ENCODE measurements at regions not wholly inside any gene's neighbourhood (a gene's known extent, or its start where the extent isn't known, plus 50 kb on each side); places are given as distances from the start of the nearest gene placed in this dataset.

- 62 to 69% (median 62%) methylated on average over 2 of the region's 2 CpGs for WGBS, 3 donors
- no peaks in the 10 kb centered on the region for H3K36me3 ChIP-seq
- intact Hi-C loops (cut with DNase I): no loop called here
Observed at GRCh38 chr12:65666876-65667275, 157.4 kb upstream of the HMGA2 start.

GRCh38 chr12:65667932-65668331 lies 156.4 kb upstream of the HMGA2 start:
- 14 to 37% (median 17%) methylated on average over 9 of the region's 9 CpGs for WGBS, 3 donors
- no peaks in the 10 kb centered on the region for H3K36me3 ChIP-seq
- TF ChIP-seq EP300 (IDR thresholded peaks at IDR 0.05) (no peak), POLR2A (IDR thresholded peaks at IDR 0.05) (no peak)
- intact Hi-C loops (cut with DNase I): no loop called here
- peaks cover 3% of the 10 kb centered on the region for H3K4me1 ChIP-seq (ENCODE audit: insufficient read depth)
- no peak overlapping the region for H3K27ac ChIP-seq
- DNase-seq: peak in 1 of 5 donors; percentile 34
- no peak overlapping the region for H3K4me3 ChIP-seq
- H3K9me3 ChIP-seq: no peaks in the 10 kb centered on the region
- H3K27me3 ChIP-seq: no peaks in the 10 kb centered on the region

More at GRCh38 chr12:65666876-65667275, 157.4 kb upstream of the HMGA2 start:
- no peak overlapping the region for H3K27ac ChIP-seq
- DNase-seq: no peak
- H3K27me3 ChIP-seq: no peaks in the 10 kb centered on the region
- TF ChIP-seq EP300 (IDR thresholded peaks at IDR 0.05) (no peak), POLR2A (IDR thresholded peaks at IDR 0.05) (no peak)
- TF ChIP-seq, protein P1, sequence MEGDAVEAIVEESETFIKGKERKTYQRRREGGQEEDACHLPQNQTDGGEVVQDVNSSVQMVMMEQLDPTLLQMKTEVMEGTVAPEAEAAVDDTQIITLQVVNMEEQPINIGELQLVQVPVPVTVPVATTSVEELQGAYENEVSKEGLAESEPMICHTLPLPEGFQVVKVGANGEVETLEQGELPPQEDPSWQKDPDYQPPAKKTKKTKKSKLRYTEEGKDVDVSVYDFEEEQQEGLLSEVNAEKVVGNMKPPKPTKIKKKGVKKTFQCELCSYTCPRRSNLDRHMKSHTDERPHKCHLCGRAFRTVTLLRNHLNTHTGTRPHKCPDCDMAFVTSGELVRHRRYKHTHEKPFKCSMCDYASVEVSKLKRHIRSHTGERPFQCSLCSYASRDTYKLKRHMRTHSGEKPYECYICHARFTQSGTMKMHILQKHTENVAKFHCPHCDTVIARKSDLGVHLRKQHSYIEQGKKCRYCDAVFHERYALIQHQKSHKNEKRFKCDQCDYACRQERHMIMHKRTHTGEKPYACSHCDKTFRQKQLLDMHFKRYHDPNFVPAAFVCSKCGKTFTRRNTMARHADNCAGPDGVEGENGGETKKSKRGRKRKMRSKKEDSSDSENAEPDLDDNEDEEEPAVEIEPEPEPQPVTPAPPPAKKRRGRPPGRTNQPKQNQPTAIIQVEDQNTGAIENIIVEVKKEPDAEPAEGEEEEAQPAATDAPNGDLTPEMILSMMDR (IDR thresholded peaks at IDR 0.05): no peak
- no peaks in the 10 kb centered on the region for H3K9me3 ChIP-seq
- H3K4me3 ChIP-seq: no peak overlapping the region
- peaks cover 3% of the 10 kb centered on the region for H3K4me1 ChIP-seq (ENCODE audit: insufficient read depth)

DNA sequence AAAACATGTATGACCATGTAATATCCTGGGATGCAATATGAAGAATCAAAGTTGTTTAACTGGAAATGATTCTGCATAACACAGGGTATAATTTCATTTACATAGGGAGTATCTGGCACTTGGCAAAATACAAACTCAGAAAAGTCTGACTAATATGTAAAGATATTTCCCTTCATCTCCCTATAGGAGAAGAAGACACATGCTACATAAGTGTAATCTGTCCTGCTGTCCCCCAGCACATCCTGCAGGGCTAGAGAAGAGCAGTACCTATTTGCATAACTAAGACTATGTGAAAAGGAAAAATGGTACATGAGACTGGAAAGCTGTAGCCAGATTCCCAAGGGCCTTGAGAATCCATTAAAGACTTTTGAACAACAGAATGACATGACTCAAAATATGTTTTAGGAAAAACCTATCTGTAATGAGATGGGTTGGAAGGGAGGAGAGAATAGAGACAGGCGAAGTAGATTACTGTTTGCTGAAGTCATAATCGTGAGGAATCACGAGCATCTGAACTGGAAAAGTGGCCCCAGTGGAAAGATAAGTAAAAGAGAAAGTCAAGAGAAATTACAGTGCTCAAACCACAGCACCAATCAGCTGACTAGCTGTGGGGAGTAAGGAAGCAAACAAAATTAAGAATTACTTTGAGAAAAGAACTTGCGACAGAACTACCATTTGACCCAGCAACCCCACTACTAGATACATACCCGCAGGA lies 155.1 kb upstream of the HMGA2 start:
- no peak overlapping the region for H3K4me3 ChIP-seq
- peaks cover 3% of the 10 kb centered on the region for H3K4me1 ChIP-seq (ENCODE audit: insufficient read depth)
- 91 to 93% (median 92%) methylated on average over 5 of the region's 5 CpGs for WGBS, 3 donors
- H3K27me3 ChIP-seq: no peaks in the 10 kb centered on the region
- no peak for DNase-seq
- intact Hi-C loops (cut with DNase I): no loop called here
- no peaks in the 10 kb centered on the region for H3K9me3 ChIP-seq
- no peaks in the 10 kb centered on the region for H3K36me3 ChIP-seq
- no peak overlapping the region for H3K27ac ChIP-seq
- TF ChIP-seq EP300 (IDR thresholded peaks at IDR 0.05): no peak
- no peak for TF ChIP-seq POLR2A (IDR thresholded peaks at IDR 0.05)
- TF ChIP-seq, protein P1 (IDR thresholded peaks at IDR 0.05): no peak

DNA sequence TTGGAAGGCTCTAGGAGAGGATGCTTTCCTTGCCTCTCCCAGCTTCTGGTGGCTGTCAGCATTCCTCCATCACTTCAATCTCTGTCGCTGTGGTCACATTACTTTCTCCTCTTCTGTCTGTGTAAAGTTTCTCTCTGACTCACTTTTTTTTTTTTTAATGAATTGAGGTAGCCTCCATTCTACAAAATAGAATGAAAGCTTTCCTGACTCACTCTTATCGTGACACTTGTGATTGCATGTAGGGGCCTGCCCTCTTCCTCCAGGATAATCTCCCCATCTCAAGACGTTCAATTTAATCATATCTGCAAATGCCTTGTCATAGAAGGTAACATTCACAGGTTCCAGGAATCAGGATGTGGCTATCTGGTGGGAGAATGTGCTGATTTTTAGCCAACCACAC lies 153.5 kb upstream of the HMGA2 start:
- Histone ChIP-seq H3K27ac (no peak overlapping the region), H3K4me1 (ENCODE audit: insufficient read depth) (peaks cover 3% of the 10 kb centered on the region), H3K36me3 (no peaks in the 10 kb centered on the region), H3K9me3 (no peaks in the 10 kb centered on the region), H3K27me3 (no peaks in the 10 kb centered on the region), H3K4me3 (no peak overlapping the region)
- DNase-seq: no peak
- WGBS, 3 donors: 82 to 85% (median 82%) methylated on average over 3 of the region's 3 CpGs
- no peak for TF ChIP-seq POLR2A (IDR thresholded peaks at IDR 0.05)
- TF ChIP-seq EP300 (IDR thresholded peaks at IDR 0.05): no peak
- TF ChIP-seq, protein P1 (IDR thresholded peaks at IDR 0.05): no peak
- intact Hi-C loops (cut with DNase I): no loop called here

DNA sequence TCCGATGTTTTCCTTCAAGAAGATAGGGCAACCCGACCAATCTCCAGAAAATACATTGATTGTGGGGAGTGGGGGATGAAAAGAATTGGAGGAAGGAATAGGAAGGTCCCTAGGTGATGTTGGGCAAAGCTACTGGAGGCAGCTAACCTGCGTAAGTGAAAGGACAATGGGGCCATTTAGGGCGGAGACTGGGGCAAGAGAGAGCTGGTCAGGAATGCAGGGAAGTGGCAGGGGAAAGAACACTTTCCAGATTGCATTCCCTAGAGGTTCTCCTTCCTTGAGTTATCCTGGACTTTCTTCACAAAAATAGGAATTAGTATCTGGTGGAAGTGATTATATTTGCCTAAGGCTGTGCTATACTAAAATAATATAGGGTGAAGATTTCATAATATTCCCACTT lies 151.8 kb upstream of the HMGA2 start:
- intact Hi-C loops (cut with DNase I): no loop called here
- Histone ChIP-seq H3K36me3 (no peaks in the 10 kb centered on the region), H3K27ac (no peak overlapping the region), H3K4me3 (no peak overlapping the region), H3K9me3 (no peaks in the 10 kb centered on the region), H3K27me3 (no peaks in the 10 kb centered on the region), H3K4me1 (ENCODE audit: insufficient read depth) (peaks cover 5% of the 10 kb centered on the region)
- TF ChIP-seq EP300 (IDR thresholded peaks at IDR 0.05) (no peak), POLR2A (IDR thresholded peaks at IDR 0.05) (no peak)
- TF ChIP-seq, protein P1 (IDR thresholded peaks at IDR 0.05): no peak
- DNase-seq: no peak
- 93 to 94% (median 93%) methylated on average over 4 of the region's 4 CpGs for WGBS, 3 donors
